ENCODE measurements at regions not wholly inside any gene's neighbourhood (a gene's known extent, or its start where the extent isn't known, plus 50 kb on each side); places are given as distances from the start of the nearest gene placed in this dataset.

DNA sequence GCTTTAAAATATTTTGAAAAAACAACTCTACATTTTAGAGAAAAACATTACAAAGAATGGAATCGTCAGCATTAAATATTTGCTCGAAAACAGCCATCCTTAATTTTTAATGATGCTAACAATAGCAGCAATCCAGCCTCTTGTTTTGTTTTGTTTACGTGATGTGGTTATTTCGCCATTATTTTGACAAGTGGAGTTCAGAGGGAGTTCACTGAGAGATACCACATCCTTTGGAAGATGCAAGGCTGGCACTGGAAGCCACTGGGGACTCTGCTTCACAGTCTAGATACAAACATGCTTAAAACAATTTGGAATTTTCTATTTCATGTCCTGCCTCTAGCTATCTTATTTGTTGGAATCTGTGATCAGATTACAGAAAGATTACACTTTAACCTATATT, 556.3 kb downstream of the PCDH17 start:
- no peak overlapping the region for H2AFZ ChIP-seq (ENCODE audit: insufficient read depth, low read depth, low read length, poor library complexity, severe bottlenecking)
- H3K4me3 ChIP-seq (ENCODE audit: control extremely low read depth in 1 of 5, extremely low read depth in 1 of 5, insufficient read depth in 1 of 5, low read depth in 2 of 5, low read length in 4 of 5) = no peak overlapping the region
- no CpG with 5 or more reads among the region's 4 CpGs for WGBS (ENCODE audit: insufficient coverage)
- no peaks in the 10 kb centered on the region for H3K9me3 ChIP-seq (ENCODE audit: control extremely low read depth in 1 of 3, control insufficient read depth in 2 of 3, insufficient read depth in 1 of 3, low read length in 2 of 3)
- H3K27ac Mint-ChIP-seq = no peak overlapping the region
- no peak overlapping the region for H3K4me3 Mint-ChIP-seq
- CTCF ChIA-PET = no interaction called here
- no peak overlapping the region for H3K9ac ChIP-seq (ENCODE audit: low read length)
- H3K36me3 ChIP-seq (replicated peaks in 1 of 2; ENCODE audit: control extremely low read depth in 1 of 2, control insufficient read depth in 1 of 2, extremely low read depth in 1 of 2, insufficient read depth in 2 of 2, low read length in 1 of 2) = no peaks in the 10 kb centered on the region
- TF ChIP-seq EZH2 (IDR thresholded peaks at IDR 0.05; ENCODE audit: borderline replicate concordance, insufficient read depth, low read depth, low read length, poor library complexity, severe bottlenecking) = no peak
- TF ChIP-seq, protein P1, sequence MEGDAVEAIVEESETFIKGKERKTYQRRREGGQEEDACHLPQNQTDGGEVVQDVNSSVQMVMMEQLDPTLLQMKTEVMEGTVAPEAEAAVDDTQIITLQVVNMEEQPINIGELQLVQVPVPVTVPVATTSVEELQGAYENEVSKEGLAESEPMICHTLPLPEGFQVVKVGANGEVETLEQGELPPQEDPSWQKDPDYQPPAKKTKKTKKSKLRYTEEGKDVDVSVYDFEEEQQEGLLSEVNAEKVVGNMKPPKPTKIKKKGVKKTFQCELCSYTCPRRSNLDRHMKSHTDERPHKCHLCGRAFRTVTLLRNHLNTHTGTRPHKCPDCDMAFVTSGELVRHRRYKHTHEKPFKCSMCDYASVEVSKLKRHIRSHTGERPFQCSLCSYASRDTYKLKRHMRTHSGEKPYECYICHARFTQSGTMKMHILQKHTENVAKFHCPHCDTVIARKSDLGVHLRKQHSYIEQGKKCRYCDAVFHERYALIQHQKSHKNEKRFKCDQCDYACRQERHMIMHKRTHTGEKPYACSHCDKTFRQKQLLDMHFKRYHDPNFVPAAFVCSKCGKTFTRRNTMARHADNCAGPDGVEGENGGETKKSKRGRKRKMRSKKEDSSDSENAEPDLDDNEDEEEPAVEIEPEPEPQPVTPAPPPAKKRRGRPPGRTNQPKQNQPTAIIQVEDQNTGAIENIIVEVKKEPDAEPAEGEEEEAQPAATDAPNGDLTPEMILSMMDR (IDR thresholded peaks at IDR 0.05) = no peak
- no peak overlapping the region for H3K4me2 ChIP-seq (replicated peaks; ENCODE audit: low read depth, low read length, poor library complexity, severe bottlenecking)
- H3K4me1 ChIP-seq (ENCODE audit: control insufficient read depth in 2 of 2, insufficient read depth in 2 of 2, low read length in 2 of 2) = no peaks in the 10 kb centered on the region
- H3K79me2 ChIP-seq (ENCODE audit: control insufficient read depth, insufficient read depth, low read length) = no peaks in the 10 kb centered on the region
- intact Hi-C loops (cut with micrococcal nuclease) = no loop called here
- DNase-seq (no peak), ATAC-seq (ENCODE audit: low read depth) (no peak)
- H3K27me3 ChIP-seq (replicated peaks in 1 of 4; ENCODE audit: control extremely low read depth in 1 of 4, control insufficient read depth in 3 of 4, insufficient read depth in 4 of 4, low read length in 3 of 4) = no peaks in the 10 kb centered on the region
- no peaks in the 10 kb centered on the region for H4K20me1 ChIP-seq (ENCODE audit: control insufficient read depth, insufficient read depth, low read length, poor library complexity, severe bottlenecking)
- POLR2A ChIA-PET = no interaction called here
- H3K27ac ChIP-seq (ENCODE audit: low read length in 2 of 2) = no peak overlapping the region
- no peaks in the 10 kb centered on the region for H3K27me3 Mint-ChIP-seq
- H3K9me3 Mint-ChIP-seq (ENCODE audit: insufficient read depth) = peaks cover 6% of the 10 kb centered on the region
- H3K4me1 Mint-ChIP-seq = no peaks in the 10 kb centered on the region

DNA sequence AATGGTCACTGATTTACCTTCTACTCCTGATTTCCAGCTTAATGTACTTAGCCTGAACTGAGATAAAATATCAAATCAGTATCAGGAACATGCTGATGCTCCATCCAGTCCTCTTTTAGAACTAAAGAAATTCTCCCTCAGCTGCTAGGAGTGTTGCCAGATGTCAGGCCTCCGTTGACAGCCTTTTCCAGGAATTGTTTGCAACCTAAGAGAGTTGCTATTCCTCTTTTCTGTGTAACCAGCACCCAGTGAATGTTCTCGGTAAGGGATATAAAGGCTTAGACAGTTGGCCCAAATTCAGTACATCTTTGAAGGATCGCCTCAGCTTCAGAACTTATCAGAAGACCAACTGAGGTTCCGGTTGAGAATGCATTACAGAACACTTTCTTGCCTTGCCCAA, 559.0 kb downstream of the PCDH17 start:
- no peaks in the 10 kb centered on the region for H3K4me1 ChIP-seq (ENCODE audit: control insufficient read depth in 2 of 2, insufficient read depth in 2 of 2, low read length in 2 of 2)
- no peaks in the 10 kb centered on the region for H3K79me2 ChIP-seq (ENCODE audit: control insufficient read depth, insufficient read depth, low read length)
- no peak overlapping the region for H3K27ac ChIP-seq (ENCODE audit: low read length in 2 of 2)
- Mint-ChIP-seq H3K4me3 (no peak overlapping the region), H3K27ac (no peak overlapping the region), H3K27me3 (no peaks in the 10 kb centered on the region), H3K4me1 (no peaks in the 10 kb centered on the region), H3K9me3 (ENCODE audit: insufficient read depth) (peaks cover 5% of the 10 kb centered on the region)
- ChIA-PET CTCF (no interaction called here), POLR2A (no interaction called here)
- H3K36me3 ChIP-seq (replicated peaks in 1 of 2; ENCODE audit: control extremely low read depth in 1 of 2, control insufficient read depth in 1 of 2, extremely low read depth in 1 of 2, insufficient read depth in 2 of 2, low read length in 1 of 2) = no peaks in the 10 kb centered on the region
- 14% methylated on average over 3 of the region's 4 CpGs for WGBS (ENCODE audit: insufficient coverage)
- no peak overlapping the region for H3K4me2 ChIP-seq (replicated peaks; ENCODE audit: low read depth, low read length, poor library complexity, severe bottlenecking)
- DNase-seq (no peak), ATAC-seq (ENCODE audit: low read depth) (no peak)
- no peaks in the 10 kb centered on the region for H3K27me3 ChIP-seq (replicated peaks in 1 of 4; ENCODE audit: control extremely low read depth in 1 of 4, control insufficient read depth in 3 of 4, insufficient read depth in 4 of 4, low read length in 3 of 4)
- H4K20me1 ChIP-seq (ENCODE audit: control insufficient read depth, insufficient read depth, low read length, poor library complexity, severe bottlenecking) = no peaks in the 10 kb centered on the region
- H3K9me3 ChIP-seq (ENCODE audit: control extremely low read depth in 1 of 3, control insufficient read depth in 2 of 3, insufficient read depth in 1 of 3, low read length in 2 of 3) = no peaks in the 10 kb centered on the region
- no peak overlapping the region for H3K4me3 ChIP-seq (ENCODE audit: control extremely low read depth in 1 of 5, extremely low read depth in 1 of 5, insufficient read depth in 1 of 5, low read depth in 2 of 5, low read length in 4 of 5)
- no peak overlapping the region for H3K9ac ChIP-seq (ENCODE audit: low read length)
- TF ChIP-seq EZH2 (IDR thresholded peaks at IDR 0.05; ENCODE audit: borderline replicate concordance, insufficient read depth, low read depth, low read length, poor library complexity, severe bottlenecking) = no peak
- TF ChIP-seq, protein P1 (IDR thresholded peaks at IDR 0.05) = no peak
- no peak overlapping the region for H2AFZ ChIP-seq (ENCODE audit: insufficient read depth, low read depth, low read length, poor library complexity, severe bottlenecking)
- intact Hi-C loops (cut with micrococcal nuclease) = no loop called here
